Cardiac septum (tissue), 1 donor: ENCODE measurements at regions not wholly inside any gene's neighbourhood (a gene's known extent, or its start where the extent isn't known, plus 50 kb on each side); places are given as distances from the start of the nearest gene placed in this dataset.

Source experiments
- DNase-seq: peaks from one replicate; pipeline ENCODE4 v3.0.0-alpha.2; 2020; ENCODE audit warnings: low spot score
- intact Hi-C: fragments of 100-400 bp; cut with DNase I; formaldehyde crosslinking; loops from one replicate; pipeline ENCODE4 v1.14.0; 2022
- donor health status: DM: no; HTN: no; CAD: no.

- intact Hi-C loops = no loop called here
Measured at GRCh38 chr21:21605521-21605920, 607.3 kb downstream of the NCAM2 start.

GRCh38 chr21:21606041-21606440 is 607.8 kb downstream of the NCAM2 start:
- DNase-seq = no peak
- intact Hi-C loops = no loop called here

More at GRCh38 chr21:21605521-21605920, 607.3 kb downstream of the NCAM2 start:
- no peak for DNase-seq

GRCh38 chr21:21612466-21612865 is 614.3 kb downstream of the NCAM2 start:
- intact Hi-C loops = no loop called here
- DNase-seq = no peak

- intact Hi-C loops = no loop called here
- DNase-seq = no peak
Measured at GRCh38 chr21:21614966-21615365, 616.8 kb downstream of the NCAM2 start.

- DNase-seq = no peak
- intact Hi-C loops = no loop called here
Measured at GRCh38 chr21:21622460-21623234, 624.4 kb downstream of the NCAM2 start.

GRCh38 chr21:21624674-21625073 is 626.5 kb downstream of the NCAM2 start:
- DNase-seq = no peak
- intact Hi-C loops = no loop called here

- intact Hi-C loops = no loop called here
- no peak for DNase-seq
Measured at GRCh38 chr21:21631961-21632360, 633.8 kb downstream of the NCAM2 start.

- intact Hi-C loops = no loop called here
- no peak for DNase-seq
Measured at GRCh38 chr21:21632926-21633325, 634.7 kb downstream of the NCAM2 start.

- intact Hi-C loops = no loop called here
- no peak for DNase-seq
Measured at GRCh38 chr21:21661741-21662140, 663.5 kb downstream of the NCAM2 start.

GRCh38 chr21:21662776-21663175 is 664.6 kb downstream of the NCAM2 start:
- DNase-seq = no peak
- intact Hi-C loops = no loop called here

GRCh38 chr21:21664871-21665270 is 666.7 kb downstream of the NCAM2 start:
- intact Hi-C loops = no loop called here
- DNase-seq = no peak

- DNase-seq = no peak
- intact Hi-C loops = no loop called here
Measured at GRCh38 chr21:21666689-21667088, 668.5 kb downstream of the NCAM2 start.

GRCh38 chr21:21668198-21668597 is 670.0 kb downstream of the NCAM2 start:
- no peak for DNase-seq
- intact Hi-C loops = no loop called here

GRCh38 chr21:21673959-21674358 is 675.8 kb downstream of the NCAM2 start:
- intact Hi-C loops = no loop called here
- DNase-seq = no peak

GRCh38 chr21:21675601-21676000 is 677.4 kb downstream of the NCAM2 start:
- no peak for DNase-seq
- intact Hi-C loops = no loop called here

GRCh38 chr21:21682172-21682571 is 684.0 kb downstream of the NCAM2 start:
- no peak for DNase-seq
- intact Hi-C loops = no loop called here

GRCh38 chr21:21688889-21689288 is 690.7 kb downstream of the NCAM2 start:
- DNase-seq = no peak
- intact Hi-C loops = no loop called here

GRCh38 chr21:21690068-21690665 is 692.0 kb downstream of the NCAM2 start:
- DNase-seq = no peak
- intact Hi-C loops = no loop called here

GRCh38 chr21:21712748-21713520 is 714.7 kb downstream of the NCAM2 start:
- intact Hi-C loops = no loop called here
- no peak for DNase-seq

GRCh38 chr21:21713651-21714180 is 715.5 kb downstream of the NCAM2 start:
- intact Hi-C loops = no loop called here
- DNase-seq = no peak
